ENCODE measurements at regions not wholly inside any gene's neighbourhood (a gene's known extent, or its start where the extent isn't known, plus 50 kb on each side); places are given as distances from the start of the nearest gene placed in this dataset.

DNA sequence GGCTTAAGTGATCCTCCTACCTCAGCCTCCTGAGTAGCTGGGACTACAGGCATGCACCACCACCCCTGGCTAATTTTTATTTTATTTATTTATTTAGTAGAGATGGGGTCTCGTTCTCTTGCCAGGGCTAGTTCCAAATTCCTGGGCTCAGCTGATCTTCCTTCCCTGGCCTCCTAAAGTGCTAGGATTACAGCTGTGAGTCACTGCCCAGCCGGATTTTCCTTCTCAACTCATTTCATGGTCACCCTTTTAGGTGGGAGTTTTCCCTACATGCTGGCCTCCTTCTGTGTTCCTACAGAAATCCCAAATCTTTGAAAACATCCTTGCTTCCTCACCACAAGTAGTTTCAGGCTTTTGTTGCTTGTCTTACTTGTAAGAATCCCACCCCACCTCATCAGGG, 102.1 kb upstream of the SIAH1 start:
- no peak for DNase-seq (ENCODE audit: low spot score)

DNA sequence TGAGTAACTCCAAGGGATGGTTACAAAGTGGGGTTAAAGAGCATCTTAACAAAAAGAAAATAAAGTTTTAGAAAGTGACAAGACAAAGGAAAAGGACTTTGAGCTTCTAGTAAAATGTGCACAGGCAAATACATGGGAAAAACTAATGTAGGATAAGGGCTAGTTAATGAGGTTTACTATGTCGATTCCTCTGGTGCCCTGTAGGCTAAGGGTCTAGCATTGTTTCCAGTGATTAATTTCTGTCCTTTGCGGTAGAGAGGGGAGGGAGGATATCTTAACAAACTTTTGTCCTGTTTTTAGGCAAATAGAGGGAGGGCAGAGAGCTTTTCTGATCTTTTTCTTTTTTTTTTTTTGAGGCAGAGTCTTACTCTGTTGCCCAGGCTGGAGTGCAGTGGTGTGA, 96.6 kb upstream of the SIAH1 start:
- no peak for DNase-seq (ENCODE audit: low spot score)

GRCh38 chr16:48481211-48481610, 96.0 kb upstream of the SIAH1 start:
- DNase-seq (ENCODE audit: low spot score), result no peak

- DNase-seq (ENCODE audit: low spot score), result no peak
Measured at GRCh38 chr16:48479955-48480354, 94.7 kb upstream of the SIAH1 start.

DNA sequence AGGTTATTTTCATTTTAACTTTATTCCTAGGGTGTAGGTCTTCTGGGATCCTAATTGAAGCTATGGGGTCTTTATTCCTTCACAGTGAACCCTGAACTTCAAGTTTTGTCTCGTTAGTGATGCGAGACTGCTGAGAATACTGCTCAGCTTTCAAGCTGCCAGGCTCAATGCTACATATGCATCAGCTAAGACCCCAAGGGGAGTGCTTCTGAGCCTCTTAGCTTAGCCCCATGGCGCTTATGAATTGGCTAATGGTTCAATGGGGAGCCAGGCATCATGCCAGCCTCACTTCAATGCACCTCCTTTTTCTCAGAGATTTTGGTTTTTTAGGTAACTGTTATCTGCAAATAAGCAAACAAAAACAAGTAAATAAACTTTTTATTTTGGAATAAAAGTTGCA, 94.1 kb upstream of the SIAH1 start:
- no peak for DNase-seq (ENCODE audit: low spot score)

- peak; percentile 35 for DNase-seq (ENCODE audit: low spot score)
Measured at GRCh38 chr16:48478393-48478792, 93.2 kb upstream of the SIAH1 start.

DNA sequence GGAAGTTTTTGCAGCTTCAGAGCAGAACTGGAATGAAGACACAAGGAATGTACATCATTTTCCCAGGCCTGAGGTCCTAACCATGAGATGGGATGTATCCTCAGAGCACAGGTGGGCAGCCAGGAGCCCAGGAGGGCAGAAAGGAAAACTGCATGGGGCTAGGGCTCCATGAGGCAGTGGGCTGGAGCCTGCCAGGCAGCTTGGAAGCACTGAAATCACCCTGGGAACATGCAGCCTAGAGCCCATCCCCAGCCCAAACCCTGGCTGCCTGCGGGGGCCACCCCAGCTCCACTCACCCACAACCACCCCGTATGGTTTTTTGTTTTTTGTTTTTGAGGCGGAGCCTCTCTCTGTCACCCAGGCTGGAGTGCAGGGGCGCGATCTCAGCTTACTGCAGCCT, 86.2 kb upstream of the SIAH1 start:
- DNase-seq (ENCODE audit: low spot score), result no peak

GRCh38 chr16:48462106-48462740, 77.0 kb upstream of the SIAH1 start:
- no peak for DNase-seq (ENCODE audit: low spot score)

DNA sequence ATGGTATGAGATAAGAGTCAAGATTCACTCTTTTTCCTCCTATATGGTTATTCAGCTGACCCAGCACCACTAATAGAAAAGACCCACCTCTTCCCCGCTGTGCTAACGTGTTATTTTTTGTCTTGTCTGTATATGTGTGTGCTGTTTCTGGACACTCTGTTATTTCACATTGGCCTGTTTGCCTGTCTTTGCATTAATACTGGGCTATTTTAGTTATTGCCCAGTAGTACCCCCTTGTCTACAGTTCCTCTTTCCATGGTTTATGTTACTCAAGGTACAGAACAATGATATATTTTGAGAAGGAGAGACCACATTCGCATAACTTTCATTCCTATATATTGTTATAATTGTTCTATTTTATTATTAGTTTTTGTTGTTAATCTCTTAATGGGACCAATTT, 74.0 kb upstream of the SIAH1 start:
- no peak for DNase-seq (ENCODE audit: low spot score)

- DNase-seq (ENCODE audit: low spot score), result no peak
Measured at GRCh38 chr16:48454051-48454450, 68.8 kb upstream of the SIAH1 start.

- DNase-seq (ENCODE audit: low spot score), result no peak
Measured at GRCh38 chr16:48452991-48453760, 68.0 kb upstream of the SIAH1 start.

GRCh38 chr16:48451323-48451722, 66.1 kb upstream of the SIAH1 start:
- no peak for DNase-seq (ENCODE audit: low spot score)

DNA sequence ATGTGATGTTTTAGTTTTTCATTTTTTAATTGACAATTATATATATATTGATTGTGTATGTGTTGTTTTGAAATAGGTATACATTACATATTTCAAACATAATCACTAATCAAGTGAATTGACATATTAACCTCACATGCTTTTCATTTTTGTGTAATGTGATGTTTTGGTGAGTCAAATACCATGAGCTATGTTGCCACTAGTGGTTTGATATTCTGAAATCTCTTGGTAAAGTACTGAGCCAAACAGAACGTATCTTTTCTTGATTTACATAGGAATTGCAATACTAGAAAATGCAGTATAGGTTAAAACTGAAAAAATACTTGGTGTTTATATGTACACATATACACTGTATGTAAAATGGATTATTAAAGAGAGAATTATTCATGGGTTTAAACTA, 65.2 kb upstream of the SIAH1 start:
- no peak for DNase-seq (ENCODE audit: low spot score)

GRCh38 chr16:48448841-48449481, 63.7 kb upstream of the SIAH1 start:
- DNase-seq (ENCODE audit: low spot score), result no peak

GRCh38 chr16:48447940-48448536, 62.8 kb upstream of the SIAH1 start:
- DNase-seq (ENCODE audit: low spot score), result no peak

- no peak for DNase-seq (ENCODE audit: low spot score)
Measured at GRCh38 chr16:48447428-48447827, 62.2 kb upstream of the SIAH1 start.

DNA sequence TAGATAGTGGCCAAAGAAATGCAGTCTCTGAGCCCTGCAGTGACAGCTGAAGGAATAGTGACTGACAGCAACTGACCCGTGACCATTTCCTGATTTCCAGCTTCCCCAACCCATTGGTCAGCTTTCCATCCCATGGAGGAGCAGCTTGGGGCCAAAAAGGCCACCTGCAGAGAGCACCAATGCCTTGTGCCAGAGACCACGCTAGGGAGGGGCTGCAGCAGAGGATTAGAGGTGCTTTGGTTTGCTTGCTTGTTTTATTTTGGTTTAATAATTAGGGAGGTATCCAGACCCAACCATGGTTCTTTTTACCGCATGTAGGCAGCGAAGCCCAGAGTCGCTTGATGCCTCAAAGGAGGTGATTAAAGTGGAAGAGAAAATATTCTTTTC, 61.3 kb upstream of the SIAH1 start:
- DNase-seq (ENCODE audit: low spot score), result peak; percentile 22

DNA sequence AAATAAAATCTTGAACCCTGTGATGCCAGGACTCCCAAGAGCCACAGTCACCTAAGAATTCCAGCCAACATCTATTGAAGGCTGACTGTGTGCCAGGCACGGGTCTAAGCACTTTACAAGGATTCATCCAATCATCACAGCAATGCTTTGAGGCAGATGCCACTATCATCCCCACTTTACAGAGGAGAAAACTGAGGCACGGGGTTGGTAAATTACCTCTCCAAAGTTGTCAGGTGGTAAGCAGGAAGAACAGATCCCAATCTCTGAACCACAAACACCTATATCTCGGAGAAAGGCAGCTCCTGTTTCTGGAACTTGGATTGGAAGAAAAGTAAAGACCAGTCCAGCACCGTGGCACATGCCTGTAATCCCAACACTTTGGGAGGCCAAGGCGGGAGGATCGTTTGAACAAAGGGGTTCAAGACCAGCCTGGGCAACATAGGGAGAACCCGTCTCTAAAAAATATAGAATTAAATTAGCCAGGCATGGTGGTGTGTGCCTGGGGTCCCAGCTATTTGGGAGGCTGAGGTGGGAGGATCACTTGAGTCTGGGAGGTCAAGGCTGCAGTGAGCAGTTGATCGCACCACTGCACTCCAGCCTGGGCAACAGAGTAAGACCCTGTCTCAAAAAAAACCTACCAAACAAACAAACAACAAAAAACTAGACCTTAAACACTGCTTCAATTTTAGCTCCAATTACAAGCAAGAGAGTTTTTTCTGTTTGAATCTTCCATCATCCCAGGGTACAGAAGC, 60.7 kb upstream of the SIAH1 start:
- DNase-seq (ENCODE audit: low spot score), result no peak

GRCh38 chr16:48444574-48444973, 59.4 kb upstream of the SIAH1 start:
- peak; percentile 29 for DNase-seq (ENCODE audit: low spot score)

DNA sequence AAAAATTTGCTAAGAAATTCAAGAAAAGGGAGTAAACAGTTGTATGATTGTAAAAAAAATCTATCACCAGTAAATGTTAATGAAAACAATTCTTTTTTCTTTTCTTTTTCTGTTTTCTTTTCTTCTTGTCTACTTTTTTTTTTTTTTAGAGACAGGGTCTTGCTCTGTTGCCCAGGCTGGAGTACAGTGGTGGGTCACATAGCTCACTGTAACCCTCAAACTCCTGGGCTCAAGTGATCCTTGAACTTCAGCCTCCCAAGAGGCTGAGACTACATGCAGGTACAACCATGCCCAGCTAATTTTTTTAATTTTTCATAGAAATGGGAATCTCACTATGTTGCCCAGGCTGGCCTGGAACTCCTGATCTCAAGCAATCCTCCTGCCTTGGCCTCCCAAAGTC, 57.2 kb upstream of the SIAH1 start:
- no peak for DNase-seq (ENCODE audit: low spot score)

DNA sequence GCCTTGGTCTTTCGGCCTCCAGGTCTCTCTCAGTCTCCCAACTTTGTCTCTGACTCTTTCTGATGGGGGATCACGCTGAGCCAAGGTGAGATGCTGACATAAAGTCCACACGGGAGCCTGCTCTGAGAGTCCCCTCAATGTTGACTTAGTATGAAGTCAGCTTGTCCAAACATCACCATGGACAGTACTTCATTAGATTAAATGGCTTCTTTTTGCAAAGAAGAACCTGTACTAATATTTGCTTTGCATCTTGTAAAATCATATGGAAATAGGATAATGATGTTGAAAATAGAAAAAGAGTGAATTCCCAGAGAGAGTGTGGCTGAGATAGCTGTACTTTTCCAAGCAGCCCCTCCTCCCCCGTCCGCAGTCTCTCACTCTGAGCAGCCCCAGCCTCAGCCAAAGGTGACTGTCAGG, 56.7 kb upstream of the SIAH1 start:
- DNase-seq (ENCODE audit: low spot score), result no peak

GRCh38 chr16:48441106-48441505, 55.9 kb upstream of the SIAH1 start:
- DNase-seq (ENCODE audit: low spot score), result no peak

Data from iPS-NIHi11 (cell line).